DOHH2 (cell line): ENCODE measurements at regions not wholly inside any gene's neighbourhood (a gene's known extent, or its start where the extent isn't known, plus 50 kb on each side); places are given as distances from the start of the nearest gene placed in this dataset.

Source experiments
- CTCF ChIP-seq: fragments of 200-600 bp; sonication (generic); IDR thresholded peaks from one replicate; pipeline ENCODE4 v1.5.1; 2014; ENCODE audit warnings: antibody characterized with exemption, mild to moderate bottlenecking, low read depth, low read length; ENCODE audit not compliant: poor library complexity, severe bottlenecking
- EZH2phosphoT487 ChIP-seq: fragments of 200-600 bp; sonication (generic); IDR thresholded peaks from 2 replicates; pipeline ENCODE4 v1.6.1; 2017; ENCODE audit warnings: borderline replicate concordance, mild to moderate bottlenecking, antibody characterized with exemption, low read length, moderate library complexity, mixed read lengths

DNA sequence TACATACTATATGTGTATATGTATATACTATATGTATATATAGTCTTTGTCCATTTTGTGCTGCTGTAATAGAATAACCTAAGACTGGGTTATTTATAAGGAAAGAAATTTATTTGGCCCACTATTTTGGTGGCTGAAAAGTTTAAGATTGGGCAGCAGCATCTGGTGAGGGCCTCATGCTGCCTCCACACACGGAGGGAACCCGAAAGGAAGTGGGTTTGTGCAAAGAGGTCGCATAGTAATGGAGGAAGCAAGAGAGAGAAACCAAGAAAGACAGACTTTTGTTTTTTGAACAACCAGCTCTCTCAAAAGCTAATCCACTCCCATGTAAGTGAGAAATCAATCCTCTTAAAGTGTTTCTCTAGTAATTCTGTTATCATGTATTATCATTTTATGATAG is 1147.3 kb downstream of the NCAM2 start:
- TF ChIP-seq CTCF (no peak), EZH2phosphoT487 (no peak)
